Ascending aorta (tissue), 2 donors: ENCODE measurements at regions not wholly inside any gene's neighbourhood (a gene's known extent, or its start where the extent isn't known, plus 50 kb on each side); places are given as distances from the start of the nearest gene placed in this dataset.

Source experiments
- DNase-seq, 2 donors: peaks; one replicate each; pipeline ENCODE4 v3.0.0-alpha.2; 2019; ENCODE audit warnings: low spot score in 2 of 2
- H3K27ac ChIP-seq, 2 donors: fragments of 200-600 bp; sonication (generic); one replicate each; pipeline ENCODE4 v1.5.1; 2016 to 2017; ENCODE audit warnings: mild to moderate bottlenecking in 1 of 2
- H3K27me3 ChIP-seq: fragments of 200-600 bp; sonication (generic); one replicate; pipeline ENCODE4 v1.5.1; 2017
- H3K36me3 ChIP-seq, 2 donors: fragments of 200-600 bp; sonication (generic); one replicate each; pipeline ENCODE4 v1.5.1; 2016
- H3K4me1 ChIP-seq, 2 donors: fragments of 200-600 bp; sonication (generic); one replicate each; pipeline ENCODE4 v1.5.1; 2016 to 2017; ENCODE audit warnings: mild to moderate bottlenecking in 1 of 2
- H3K4me3 ChIP-seq, 2 donors: fragments of 200-600 bp; sonication (generic); one replicate each; pipeline ENCODE4 v1.5.1; 2016 to 2017; ENCODE audit warnings: mild to moderate bottlenecking in 1 of 2
- H3K9me3 ChIP-seq, 2 donors: fragments of 200-600 bp; sonication (generic); one replicate each; pipeline ENCODE4 v1.5.1; 2016
- CTCF ChIP-seq, 3 experiments: fragments of 200-600 bp in 2 of 3; fragments of 450-650 bp in 1 of 3; sonication (generic) in 2 of 3; IDR thresholded peaks; one replicate each; pipeline ENCODE4 v1.5.1; 2016 to 2019; ENCODE audit warnings: antibody characterized with exemption in 3 of 3, mild to moderate bottlenecking in 1 of 3, moderate library complexity in 1 of 3
- intact Hi-C: fragments of 100-400 bp; cut with DNase I; formaldehyde crosslinking; loops from one replicate; pipeline ENCODE4 v1.15.1; 2023

- no peaks in the 10 kb centered on the region for H3K9me3 ChIP-seq
- intact Hi-C loops: no loop called here
- TF ChIP-seq CTCF (IDR thresholded peaks at IDR 0.05): no peak
- H3K27me3 ChIP-seq: no peaks in the 10 kb centered on the region
- no peak for DNase-seq
- H3K36me3 ChIP-seq: no peaks in the 10 kb centered on the region
- no peak overlapping the region for H3K4me3 ChIP-seq
- no peak overlapping the region for H3K27ac ChIP-seq
- H3K4me1 ChIP-seq: no peaks in the 10 kb centered on the region
Observed at GRCh38 chr4:181964731-181965130, 278.5 kb upstream of the TENM3 start.

GRCh38 chr4:181966104-181966551 is 277.1 kb upstream of the TENM3 start:
- intact Hi-C loops: no loop called here
- Histone ChIP-seq H3K36me3 (no peaks in the 10 kb centered on the region), H3K9me3 (no peaks in the 10 kb centered on the region), H3K4me3 (no peak overlapping the region), H3K4me1 (no peaks in the 10 kb centered on the region), H3K27me3 (no peaks in the 10 kb centered on the region), H3K27ac (no peak overlapping the region)
- DNase-seq: no peak
- TF ChIP-seq CTCF (IDR thresholded peaks at IDR 0.05): no peak

GRCh38 chr4:181967401-181967800 is 275.8 kb upstream of the TENM3 start:
- DNase-seq: no peak
- Histone ChIP-seq H3K4me1 (no peaks in the 10 kb centered on the region), H3K4me3 (no peak overlapping the region), H3K9me3 (no peaks in the 10 kb centered on the region), H3K27me3 (no peaks in the 10 kb centered on the region), H3K36me3 (no peaks in the 10 kb centered on the region), H3K27ac (no peak overlapping the region)
- intact Hi-C loops: no loop called here
- no peak for TF ChIP-seq CTCF (IDR thresholded peaks at IDR 0.05)

GRCh38 chr4:181968371-181968770 is 274.8 kb upstream of the TENM3 start:
- TF ChIP-seq CTCF (IDR thresholded peaks at IDR 0.05): no peak
- Histone ChIP-seq H3K27me3 (no peaks in the 10 kb centered on the region), H3K36me3 (no peaks in the 10 kb centered on the region), H3K9me3 (no peaks in the 10 kb centered on the region), H3K4me3 (no peak overlapping the region), H3K27ac (no peak overlapping the region), H3K4me1 (no peaks in the 10 kb centered on the region)
- DNase-seq: no peak
- intact Hi-C loops: no loop called here

GRCh38 chr4:181969151-181969550 is 274.1 kb upstream of the TENM3 start:
- no peak overlapping the region for H3K27ac ChIP-seq
- DNase-seq: no peak
- no peak overlapping the region for H3K4me3 ChIP-seq
- H3K4me1 ChIP-seq: no peaks in the 10 kb centered on the region
- intact Hi-C loops: no loop called here
- no peaks in the 10 kb centered on the region for H3K27me3 ChIP-seq
- no peaks in the 10 kb centered on the region for H3K36me3 ChIP-seq
- no peaks in the 10 kb centered on the region for H3K9me3 ChIP-seq
- no peak for TF ChIP-seq CTCF (IDR thresholded peaks at IDR 0.05)

GRCh38 chr4:181970366-181970765 is 272.8 kb upstream of the TENM3 start:
- H3K36me3 ChIP-seq: no peaks in the 10 kb centered on the region
- no peak overlapping the region for H3K4me3 ChIP-seq
- H3K4me1 ChIP-seq: no peaks in the 10 kb centered on the region
- H3K27ac ChIP-seq: no peak overlapping the region
- no peak for TF ChIP-seq CTCF (IDR thresholded peaks at IDR 0.05)
- intact Hi-C loops: no loop called here
- DNase-seq: no peak
- no peaks in the 10 kb centered on the region for H3K9me3 ChIP-seq
- no peaks in the 10 kb centered on the region for H3K27me3 ChIP-seq
